ENCODE measurements at regions not wholly inside any gene's neighbourhood (a gene's known extent, or its start where the extent isn't known, plus 50 kb on each side); places are given as distances from the start of the nearest gene placed in this dataset.

Small RNA genes in the stretch of these regions (small RNA-seq; reads per million reads assigned to genes)
- 0 reads per million in 7 experiments for gene MCRIP2P2
- 0 reads per million in 7 experiments for gene RF00019
- gene RNU7-183P, result 0 reads per million in 7 experiments
